ENCODE measurements at regions not wholly inside any gene's neighbourhood (a gene's known extent, or its start where the extent isn't known, plus 50 kb on each side); places are given as distances from the start of the nearest gene placed in this dataset.

- TF ChIP-seq CTCF (IDR thresholded peaks at IDR 0.05) (no peak), POLR2A (IDR thresholded peaks at IDR 0.05) (no peak)
Measured at GRCh38 chr4:153117554-153117953, 86.7 kb upstream of the TRIM2 start.
